ENCODE measurements at regions not wholly inside any gene's neighbourhood (a gene's known extent, or its start where the extent isn't known, plus 50 kb on each side); places are given as distances from the start of the nearest gene placed in this dataset.

GRCh38 chr18:55731594-55732042 is 143.6 kb upstream of the TCF4 start:
- TF ChIP-seq, protein P1, sequence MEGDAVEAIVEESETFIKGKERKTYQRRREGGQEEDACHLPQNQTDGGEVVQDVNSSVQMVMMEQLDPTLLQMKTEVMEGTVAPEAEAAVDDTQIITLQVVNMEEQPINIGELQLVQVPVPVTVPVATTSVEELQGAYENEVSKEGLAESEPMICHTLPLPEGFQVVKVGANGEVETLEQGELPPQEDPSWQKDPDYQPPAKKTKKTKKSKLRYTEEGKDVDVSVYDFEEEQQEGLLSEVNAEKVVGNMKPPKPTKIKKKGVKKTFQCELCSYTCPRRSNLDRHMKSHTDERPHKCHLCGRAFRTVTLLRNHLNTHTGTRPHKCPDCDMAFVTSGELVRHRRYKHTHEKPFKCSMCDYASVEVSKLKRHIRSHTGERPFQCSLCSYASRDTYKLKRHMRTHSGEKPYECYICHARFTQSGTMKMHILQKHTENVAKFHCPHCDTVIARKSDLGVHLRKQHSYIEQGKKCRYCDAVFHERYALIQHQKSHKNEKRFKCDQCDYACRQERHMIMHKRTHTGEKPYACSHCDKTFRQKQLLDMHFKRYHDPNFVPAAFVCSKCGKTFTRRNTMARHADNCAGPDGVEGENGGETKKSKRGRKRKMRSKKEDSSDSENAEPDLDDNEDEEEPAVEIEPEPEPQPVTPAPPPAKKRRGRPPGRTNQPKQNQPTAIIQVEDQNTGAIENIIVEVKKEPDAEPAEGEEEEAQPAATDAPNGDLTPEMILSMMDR (IDR thresholded peaks at IDR 0.05) = no peak
- TF ChIP-seq POLR2AphosphoS5 (IDR thresholded peaks at IDR 0.05) = no peak

Measured in gastroesophageal sphincter (tissue), 3 donors.